Body of pancreas (tissue), 4 donors: ENCODE measurements at regions not wholly inside any gene's neighbourhood (a gene's known extent, or its start where the extent isn't known, plus 50 kb on each side); places are given as distances from the start of the nearest gene placed in this dataset.

ENCODE experiments used
- CTCF ChIP-seq, 7 experiments: fragments of 450-650 bp in 4 of 7; fragments of 200-600 bp in 3 of 7; sonication (generic) in 3 of 7; IDR thresholded peaks; one replicate each; pipeline ENCODE4 v1.5.1; 2016 to 2019; ENCODE audit warnings: antibody characterized with exemption in 7 of 7
- POLR2A ChIP-seq, 3 donors: fragments of 450-650 bp; IDR thresholded peaks; one replicate each; pipeline ENCODE4 v1.6.1; 2016; ENCODE audit warnings: antibody characterized with exemption in 3 of 3, mild to moderate bottlenecking in 2 of 3

GRCh38 chr9:115240676-115241075 is 122.7 kb upstream of the TNC start:
- no peak for TF ChIP-seq CTCF (IDR thresholded peaks at IDR 0.05)
- no peak for TF ChIP-seq POLR2A (IDR thresholded peaks at IDR 0.05)
